Cardiac muscle cell (in vitro differentiated cells and primary cell): ENCODE measurements at regions not wholly inside any gene's neighbourhood (a gene's known extent, or its start where the extent isn't known, plus 50 kb on each side); places are given as distances from the start of the nearest gene placed in this dataset.
"Not testable (repeated sequence)": the region's sequence is repeated elsewhere in the genome, so short reads cannot be mapped to it uniquely, and the experiment has no call there.

Experiments used
- DNase-seq, 2 donors: peaks; one replicate each; pipeline versions ENCODE4 v3.0.0 to v3.0.0-alpha.2; 2010 to 2017; ENCODE audit warnings: low read depth in 1 of 2, low spot score in 1 of 2
- H3K27ac ChIP-seq: fragments of 200-600 bp; sonication (generic); 2 replicates; pipeline ENCODE4 v1.5.1; 2016
- H3K27me3 ChIP-seq: fragments of 200-600 bp; sonication (generic); 2 replicates; pipeline ENCODE4 v1.6.0; 2016; ENCODE audit warnings: control low read depth
- H3K36me3 ChIP-seq: fragments of 200-600 bp; sonication (generic); 2 replicates; pipeline ENCODE4 v1.5.1; 2016; ENCODE audit warnings: control low read depth
- H3K4me1 ChIP-seq: fragments of 200-600 bp; sonication (generic); 2 replicates; pipeline ENCODE4 v1.8.1; 2017; ENCODE audit warnings: low read depth, mild to moderate bottlenecking, mixed run types
- H3K4me3 ChIP-seq: fragments of 200-600 bp; sonication (generic); 2 replicates; pipeline ENCODE4 v1.5.1; 2016; ENCODE audit warnings: mild to moderate bottlenecking
- H3K9me3 ChIP-seq: fragments of 200-600 bp; sonication (generic); 2 replicates; pipeline ENCODE4 v1.5.1; 2017; ENCODE audit warnings: low read depth, mild to moderate bottlenecking, control low read depth
- CTCF ChIP-seq: IDR thresholded peaks from 2 replicates; pipeline ENCODE4 v1.5.1; 2012; ENCODE audit warnings: low read depth, mild to moderate bottlenecking, low read length

- Histone ChIP-seq H3K27me3 (no peaks in the 10 kb centered on the region), H3K27ac (no peak overlapping the region), H3K9me3 (no peaks in the 10 kb centered on the region), H3K4me3 (no peak overlapping the region), H3K4me1 (no peaks in the 10 kb centered on the region), H3K36me3 (no peaks in the 10 kb centered on the region)
- TF ChIP-seq CTCF, result no peak
- DNase-seq, result no peak
These were observed 315.1 kb downstream of the NEBL start for GRCh38 chr10:20582041-20582440.

- no peak for DNase-seq
- no peak overlapping the region for H3K4me3 ChIP-seq
- no peak for TF ChIP-seq CTCF
These were observed 323.2 kb downstream of the NEBL start for GRCh38 chr10:20573924-20574323.

GRCh38 chr10:20555990-20556389, 341.1 kb downstream of the NEBL start:
- H3K36me3 ChIP-seq, H3K27ac ChIP-seq, H3K4me1 ChIP-seq, H3K9me3 ChIP-seq, H3K27me3 ChIP-seq, H3K4me3 ChIP-seq, DNase-seq: not testable (repeated sequence)

More at GRCh38 chr10:20573924-20574323, 323.2 kb downstream of the NEBL start:
- no peaks in the 10 kb centered on the region for H3K4me1 ChIP-seq
- H3K36me3 ChIP-seq, result no peaks in the 10 kb centered on the region
- no peak overlapping the region for H3K27ac ChIP-seq
- no peaks in the 10 kb centered on the region for H3K9me3 ChIP-seq
- H3K27me3 ChIP-seq, result no peaks in the 10 kb centered on the region

- TF ChIP-seq CTCF, result no peak
- Histone ChIP-seq H3K4me1 (no peaks in the 10 kb centered on the region), H3K27me3 (no peaks in the 10 kb centered on the region), H3K4me3 (no peak overlapping the region), H3K27ac (no peak overlapping the region), H3K36me3 (no peaks in the 10 kb centered on the region), H3K9me3 (no peaks in the 10 kb centered on the region)
- no peak for DNase-seq
These were observed 344.7 kb downstream of the NEBL start for GRCh38 chr10:20552382-20552781.

- H3K4me1 ChIP-seq, result no peaks in the 10 kb centered on the region
- no peaks in the 10 kb centered on the region for H3K9me3 ChIP-seq
- H3K36me3 ChIP-seq, result no peaks in the 10 kb centered on the region
- no peak overlapping the region for H3K27ac ChIP-seq
- DNase-seq, result no peak
- H3K27me3 ChIP-seq, result no peaks in the 10 kb centered on the region
- TF ChIP-seq CTCF, result no peak
- no peak overlapping the region for H3K4me3 ChIP-seq
These were observed 345.4 kb downstream of the NEBL start for GRCh38 chr10:20551761-20552160.

- TF ChIP-seq CTCF, result no peak
- no peaks in the 10 kb centered on the region for H3K4me1 ChIP-seq
- H3K27me3 ChIP-seq, result no peaks in the 10 kb centered on the region
- H3K9me3 ChIP-seq, result no peaks in the 10 kb centered on the region
- no peak overlapping the region for H3K4me3 ChIP-seq
- DNase-seq, result no peak
- H3K27ac ChIP-seq, result no peak overlapping the region
- no peaks in the 10 kb centered on the region for H3K36me3 ChIP-seq
These were observed 360.9 kb downstream of the NEBL start for GRCh38 chr10:20535897-20536881.

- H3K27ac ChIP-seq, H3K9me3 ChIP-seq, H3K4me1 ChIP-seq, DNase-seq, H3K27me3 ChIP-seq, H3K36me3 ChIP-seq, H3K4me3 ChIP-seq: not testable (repeated sequence)
These were observed 365.7 kb downstream of the NEBL start for GRCh38 chr10:20531241-20531883.
